Frontal cortex (tissue), 3 donors: ENCODE measurements at regions not wholly inside any gene's neighbourhood (a gene's known extent, or its start where the extent isn't known, plus 50 kb on each side); places are given as distances from the start of the nearest gene placed in this dataset.
A peak's percentile ranks its signal among the peaks of the same experiment; 100 is the strongest.

Source experiments
- DNase-seq, 2 donors: peaks; one replicate each; pipeline ENCODE4 v3.0.0; 2012; ENCODE audit warnings: low spot score in 2 of 2
- FAIRE-seq: peaks from 2 replicates; lab custom pipeline; 2012; peaks lifted over from hg19 to GRCh38; lab: Jason Lieb, UNC
- donor health status: control.
- donor health status: control.
- donor health status: control.

DNA sequence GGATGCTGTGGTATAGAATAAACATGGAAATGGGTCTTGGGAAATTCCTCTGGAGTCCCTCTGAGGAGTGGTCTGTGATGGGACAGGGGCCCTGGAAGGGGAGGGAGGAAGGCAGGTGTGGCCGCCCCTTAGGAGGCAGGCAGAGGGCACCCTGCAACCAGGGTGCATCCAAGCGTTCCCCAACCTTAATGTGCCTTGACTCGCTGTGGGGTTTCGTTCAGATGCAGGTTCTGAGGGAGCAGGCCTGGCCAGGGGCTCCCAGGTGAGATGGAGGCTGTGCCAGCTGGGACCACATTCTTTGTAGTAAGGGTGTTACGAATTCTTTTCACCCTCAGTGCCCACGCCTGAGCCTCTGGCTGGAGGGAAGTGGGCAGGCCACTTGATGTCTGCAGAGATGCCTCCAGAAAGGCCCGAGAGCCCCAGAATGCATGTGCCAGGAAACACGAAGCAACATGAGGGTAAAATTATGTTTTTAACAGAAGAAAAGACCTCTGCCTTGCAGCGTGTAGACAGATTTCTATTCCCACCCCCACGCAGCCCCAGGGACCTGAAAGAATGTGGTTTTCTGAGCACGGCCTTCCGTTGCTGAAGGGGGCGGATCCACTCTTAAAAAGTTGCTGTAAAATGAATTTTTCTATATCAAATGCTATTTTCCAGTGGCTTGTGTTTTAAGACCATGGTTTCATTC is 150.4 kb upstream of the IER5L start:
- DNase-seq = no peak
- FAIRE-seq = no peak

- DNase-seq (no peak), FAIRE-seq (no peak)
Measured at GRCh38 chr9:129327552-129328328, 149.7 kb upstream of the IER5L start.

- no peak for FAIRE-seq
- DNase-seq = no peak
Measured at GRCh38 chr9:129326061-129327005, 148.3 kb upstream of the IER5L start.

GRCh38 chr9:129324808-129325502 is 146.9 kb upstream of the IER5L start:
- FAIRE-seq (no peak), DNase-seq (no peak)

GRCh38 chr9:129323999-129324553 is 146.0 kb upstream of the IER5L start:
- no peak for FAIRE-seq

GRCh38 chr9:129323376-129323998 is 145.4 kb upstream of the IER5L start:
- DNase-seq = no peak
- FAIRE-seq = no peak

More at GRCh38 chr9:129323999-129324553, 146.0 kb upstream of the IER5L start:
- DNase-seq = no peak

GRCh38 chr9:129322641-129323375 is 144.7 kb upstream of the IER5L start:
- FAIRE-seq (no peak), DNase-seq (no peak)

GRCh38 chr9:129322022-129322621 is 144.1 kb upstream of the IER5L start:
- DNase-seq = no peak

DNA sequence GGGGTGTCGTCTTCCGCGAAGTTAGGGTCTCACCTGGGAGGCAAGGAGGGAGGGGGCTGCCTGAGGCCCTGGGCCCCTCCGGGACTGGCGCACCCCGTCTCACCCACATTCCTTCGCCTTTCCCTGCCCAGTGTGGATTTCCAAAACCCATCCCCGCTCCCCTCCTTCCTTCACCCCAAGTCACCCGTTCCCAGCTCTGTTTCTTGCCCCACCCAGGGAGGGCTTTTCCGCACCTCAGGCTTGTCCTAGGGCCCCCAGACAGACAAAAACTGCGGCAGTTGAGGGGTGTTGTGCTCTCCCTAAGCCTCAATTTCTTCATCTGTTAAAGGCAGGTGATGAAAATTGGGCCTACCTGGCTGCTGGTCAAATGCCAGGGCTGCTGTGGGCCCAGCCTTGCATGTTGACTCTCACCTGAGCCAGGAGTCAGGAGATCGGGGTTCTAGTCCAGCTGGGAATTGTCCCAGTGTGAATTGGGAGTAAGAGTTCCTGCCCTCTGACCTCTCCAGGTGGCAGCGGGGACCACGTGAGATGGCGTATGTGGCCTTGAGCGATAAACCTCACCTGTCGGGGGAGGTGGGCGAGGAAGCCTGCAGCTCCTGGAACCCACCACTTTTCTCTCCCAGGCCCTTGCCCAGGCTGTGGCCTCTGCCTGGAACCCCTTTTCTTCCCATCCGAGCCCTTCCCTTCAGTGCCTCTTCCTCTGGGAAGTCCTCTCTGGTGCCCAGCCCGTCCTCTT is 143.4 kb upstream of the IER5L start:
- DNase-seq (no peak), FAIRE-seq (no peak)

More at GRCh38 chr9:129322022-129322621, 144.1 kb upstream of the IER5L start:
- no peak for FAIRE-seq

DNA sequence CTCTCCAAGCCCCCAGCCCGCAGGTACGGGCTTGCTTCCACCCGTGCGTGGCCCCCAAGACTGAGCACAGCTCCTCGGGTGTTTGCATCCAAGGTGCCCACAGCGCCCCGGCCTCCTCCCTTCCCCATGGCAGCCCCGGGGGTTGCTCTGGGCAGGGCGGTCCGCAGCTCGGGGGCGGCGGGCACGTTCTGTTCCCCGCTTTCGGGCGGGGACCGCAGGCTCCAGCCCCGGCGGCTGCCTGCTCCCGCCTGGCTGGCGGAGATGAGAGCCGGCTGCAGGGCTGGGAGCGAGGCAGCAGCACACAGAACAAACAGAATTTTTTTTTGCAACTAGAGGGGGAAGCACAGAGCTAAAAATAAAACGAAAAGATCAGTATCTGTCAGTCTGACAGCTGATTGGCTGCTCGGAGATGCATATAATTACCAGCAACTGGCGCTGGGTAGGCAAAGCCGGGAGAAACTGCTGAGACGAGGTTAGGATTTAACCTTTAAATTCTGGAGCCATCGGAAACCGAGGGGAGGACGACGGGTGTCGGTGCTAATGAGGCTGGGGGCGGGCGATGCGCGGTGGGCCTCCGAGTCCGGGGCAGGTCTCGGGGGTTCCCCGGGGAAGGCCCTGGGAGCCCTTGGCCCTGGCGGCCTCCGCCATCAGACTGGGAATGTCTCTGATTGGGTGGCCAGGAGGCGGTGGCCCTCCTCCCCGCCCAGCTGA is 142.7 kb upstream of the IER5L start:
- DNase-seq (peak; percentile 71 to 78), FAIRE-seq (no peak)

- DNase-seq (no peak), FAIRE-seq (no peak)
Measured at GRCh38 chr9:129319938-129320481, 141.9 kb upstream of the IER5L start.

GRCh38 chr9:129319076-129319937 is 141.2 kb upstream of the IER5L start:
- DNase-seq (no peak), FAIRE-seq (no peak)

DNA sequence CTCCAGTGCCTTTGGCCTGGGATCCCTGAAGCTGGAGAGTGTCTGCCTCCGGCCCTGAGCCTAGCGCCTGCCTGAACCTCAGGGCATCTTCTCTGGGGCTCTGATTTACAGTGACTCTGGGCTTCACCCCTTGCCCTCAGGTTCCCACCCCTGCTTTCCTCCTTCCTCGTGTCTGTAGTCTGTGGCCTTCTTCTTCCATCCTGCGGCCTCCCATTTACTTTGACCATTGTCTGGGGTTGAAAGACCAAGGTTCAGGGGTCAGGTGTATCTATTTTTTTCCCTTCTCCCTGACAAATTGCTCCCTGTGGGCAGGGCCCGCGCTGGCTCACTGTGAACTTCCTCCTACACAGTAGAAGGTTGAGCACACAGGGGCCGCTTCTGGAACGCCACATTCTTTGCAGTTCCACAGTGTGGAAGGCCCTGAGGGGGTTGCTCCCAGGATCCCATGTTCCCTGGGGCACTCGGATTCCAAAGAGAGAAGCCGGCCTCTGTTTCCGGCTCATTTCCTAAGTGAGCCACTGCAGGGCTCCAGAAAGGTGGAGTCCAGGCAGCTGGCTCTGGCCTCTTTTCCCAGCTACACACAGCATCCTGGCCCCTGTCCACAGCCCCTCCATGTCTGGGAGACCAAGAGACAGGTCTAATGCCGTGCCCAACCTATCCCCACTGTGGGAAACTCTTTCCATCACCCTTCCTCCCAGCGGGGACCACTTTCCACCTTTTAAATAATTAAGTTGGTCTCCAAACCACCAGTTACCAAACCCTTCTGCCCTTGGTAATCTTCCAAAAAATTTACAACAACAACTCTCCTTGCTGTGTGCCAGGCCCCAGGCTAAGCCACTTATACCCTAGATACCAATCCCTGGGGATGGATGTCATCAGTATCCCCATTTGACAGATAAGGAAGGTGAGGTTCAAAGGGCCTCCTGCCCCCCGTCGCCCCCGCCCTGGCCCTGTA is 140.3 kb upstream of the IER5L start:
- FAIRE-seq (no peak), DNase-seq (no peak)
